ENCODE measurements at regions not wholly inside any gene's neighbourhood (a gene's known extent, or its start where the extent isn't known, plus 50 kb on each side); places are given as distances from the start of the nearest gene placed in this dataset.
A peak's percentile ranks its signal among the peaks of the same experiment; 100 is the strongest.

DNA sequence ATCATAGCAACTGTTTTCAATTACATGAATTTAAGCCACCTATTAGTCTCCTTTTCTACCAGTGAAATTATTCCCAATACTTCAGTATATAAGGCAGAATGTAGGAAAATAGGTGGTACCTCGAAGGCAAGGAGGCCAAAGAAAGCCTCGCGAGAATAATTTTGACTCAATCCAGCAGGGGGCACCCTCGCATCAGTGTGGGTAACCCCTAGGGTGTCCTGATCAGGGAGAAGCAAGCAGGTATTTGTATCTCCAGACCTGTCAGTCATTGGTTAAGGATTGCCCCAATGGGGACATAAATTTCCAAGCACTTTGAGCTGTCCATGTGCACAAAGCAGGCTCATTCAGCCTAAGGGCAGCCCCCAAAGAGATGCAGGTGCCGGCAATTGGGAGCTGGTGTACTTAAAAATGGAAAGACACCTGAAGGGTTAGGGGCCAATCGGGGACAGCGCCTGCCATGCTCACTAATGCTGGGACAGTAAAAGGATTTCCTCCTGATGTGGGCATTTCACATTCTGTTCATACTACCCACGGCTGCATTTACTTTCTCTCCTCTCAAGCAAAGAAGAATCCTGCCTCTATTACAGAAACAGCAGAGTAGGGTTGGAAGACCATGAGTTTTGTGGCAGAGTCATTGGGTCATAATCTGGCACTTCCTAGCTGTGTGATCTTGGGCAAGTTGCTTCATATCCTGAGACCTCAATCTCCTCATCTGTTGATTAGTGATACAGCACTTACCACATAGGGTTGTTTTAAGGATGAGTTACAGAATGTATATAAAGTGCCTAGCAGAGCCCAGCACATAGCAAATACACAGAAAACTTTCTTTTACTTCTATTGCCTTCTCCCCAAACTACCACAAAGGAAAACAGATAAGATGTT, 136.1 kb downstream of the ICOS start:
- Histone ChIP-seq H3K4me1 (ENCODE audit: control insufficient read depth, extremely low read depth, insufficient read depth, low read length) (no peaks in the 10 kb centered on the region), H3K4me2 (ENCODE audit: extremely low read depth, insufficient read depth, low read length) (no peak overlapping the region)
- TF ChIP-seq, protein P1, sequence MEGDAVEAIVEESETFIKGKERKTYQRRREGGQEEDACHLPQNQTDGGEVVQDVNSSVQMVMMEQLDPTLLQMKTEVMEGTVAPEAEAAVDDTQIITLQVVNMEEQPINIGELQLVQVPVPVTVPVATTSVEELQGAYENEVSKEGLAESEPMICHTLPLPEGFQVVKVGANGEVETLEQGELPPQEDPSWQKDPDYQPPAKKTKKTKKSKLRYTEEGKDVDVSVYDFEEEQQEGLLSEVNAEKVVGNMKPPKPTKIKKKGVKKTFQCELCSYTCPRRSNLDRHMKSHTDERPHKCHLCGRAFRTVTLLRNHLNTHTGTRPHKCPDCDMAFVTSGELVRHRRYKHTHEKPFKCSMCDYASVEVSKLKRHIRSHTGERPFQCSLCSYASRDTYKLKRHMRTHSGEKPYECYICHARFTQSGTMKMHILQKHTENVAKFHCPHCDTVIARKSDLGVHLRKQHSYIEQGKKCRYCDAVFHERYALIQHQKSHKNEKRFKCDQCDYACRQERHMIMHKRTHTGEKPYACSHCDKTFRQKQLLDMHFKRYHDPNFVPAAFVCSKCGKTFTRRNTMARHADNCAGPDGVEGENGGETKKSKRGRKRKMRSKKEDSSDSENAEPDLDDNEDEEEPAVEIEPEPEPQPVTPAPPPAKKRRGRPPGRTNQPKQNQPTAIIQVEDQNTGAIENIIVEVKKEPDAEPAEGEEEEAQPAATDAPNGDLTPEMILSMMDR (conservative IDR thresholded peaks at IDR 0.05 in 1 of 2, IDR thresholded peaks at IDR 0.05 in 1 of 2; ENCODE audit: low read depth in 1 of 2, low read length in 2 of 2) = peak; percentile 30 to 47
- TF ChIP-seq EZH2 (IDR thresholded peaks at IDR 0.05; ENCODE audit: low read length, missing control alignments) = no peak

DNA sequence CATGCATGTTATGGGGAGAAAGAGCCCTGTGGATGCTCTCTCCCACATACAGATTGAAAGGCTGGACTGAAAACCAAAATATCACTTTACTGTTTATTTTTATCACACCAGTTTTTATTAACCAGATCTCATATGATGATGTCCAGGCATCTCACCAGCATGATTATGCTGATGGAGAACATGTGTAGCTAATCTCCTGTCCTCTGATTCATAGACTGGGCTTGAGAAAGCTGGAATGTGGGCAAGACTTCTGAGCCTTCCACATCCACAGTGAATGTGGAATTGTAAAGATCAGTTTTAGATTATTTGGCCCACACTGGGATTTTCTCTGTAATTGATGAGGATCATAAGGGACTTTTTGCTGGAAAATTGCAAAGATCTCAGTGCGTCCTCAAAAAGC, 137.9 kb downstream of the ICOS start:
- TF ChIP-seq EZH2 (IDR thresholded peaks at IDR 0.05; ENCODE audit: low read length, missing control alignments) = no peak
- TF ChIP-seq, protein P1 (conservative IDR thresholded peaks at IDR 0.05 in 1 of 2, IDR thresholded peaks at IDR 0.05 in 1 of 2; ENCODE audit: low read depth in 1 of 2, low read length in 2 of 2) = no peak
- Histone ChIP-seq H3K4me3 (replicated peaks in 1 of 4; ENCODE audit: control extremely low read depth in 1 of 4, insufficient read depth in 1 of 4, low read depth in 3 of 4, low read length in 4 of 4) (no peak overlapping the region), H3K4me1 (ENCODE audit: control insufficient read depth, extremely low read depth, insufficient read depth, low read length) (no peaks in the 10 kb centered on the region), H3K9ac (ENCODE audit: insufficient read depth, low read length) (no peak overlapping the region), H3K27ac (ENCODE audit: insufficient read depth, low read length) (no peak overlapping the region), H3K4me2 (ENCODE audit: extremely low read depth, insufficient read depth, low read length) (no peak overlapping the region), H2AFZ (ENCODE audit: low read length) (no peak overlapping the region), H3K79me2 (ENCODE audit: control insufficient read depth, insufficient read depth, low read length) (no peaks in the 10 kb centered on the region), H3K9me3 (ENCODE audit: control insufficient read depth, insufficient read depth, low read depth, low read length) (no peaks in the 10 kb centered on the region), H3K36me3 (ENCODE audit: control insufficient read depth, insufficient read depth, low read length) (no peaks in the 10 kb centered on the region), H4K20me1 (ENCODE audit: control insufficient read depth, extremely low read depth, insufficient read depth, low read length) (no peaks in the 10 kb centered on the region), H3K27me3 (ENCODE audit: control insufficient read depth, insufficient read depth, low read length) (no peaks in the 10 kb centered on the region)
- peak in 1 of 2 donors; percentile 58 for DNase-seq (ENCODE audit: low read depth in 2 of 2)

More for the DNA sequence above, 136.1 kb downstream of the ICOS start:
- no peak overlapping the region for H3K4me3 ChIP-seq (replicated peaks in 1 of 4; ENCODE audit: control extremely low read depth in 1 of 4, insufficient read depth in 1 of 4, low read depth in 3 of 4, low read length in 4 of 4)
- no peaks in the 10 kb centered on the region for H3K79me2 ChIP-seq (ENCODE audit: control insufficient read depth, insufficient read depth, low read length)
- H3K36me3 ChIP-seq (ENCODE audit: control insufficient read depth, insufficient read depth, low read length) = no peaks in the 10 kb centered on the region
- DNase-seq (ENCODE audit: low read depth in 2 of 2) = no peak
- no peaks in the 10 kb centered on the region for H3K27me3 ChIP-seq (ENCODE audit: control insufficient read depth, insufficient read depth, low read length)
- no peaks in the 10 kb centered on the region for H4K20me1 ChIP-seq (ENCODE audit: control insufficient read depth, extremely low read depth, insufficient read depth, low read length)
- H3K9ac ChIP-seq (ENCODE audit: insufficient read depth, low read length) = no peak overlapping the region
- no peak overlapping the region for H2AFZ ChIP-seq (ENCODE audit: low read length)
- H3K27ac ChIP-seq (ENCODE audit: insufficient read depth, low read length) = no peak overlapping the region
- no peaks in the 10 kb centered on the region for H3K9me3 ChIP-seq (ENCODE audit: control insufficient read depth, insufficient read depth, low read depth, low read length)

DNA sequence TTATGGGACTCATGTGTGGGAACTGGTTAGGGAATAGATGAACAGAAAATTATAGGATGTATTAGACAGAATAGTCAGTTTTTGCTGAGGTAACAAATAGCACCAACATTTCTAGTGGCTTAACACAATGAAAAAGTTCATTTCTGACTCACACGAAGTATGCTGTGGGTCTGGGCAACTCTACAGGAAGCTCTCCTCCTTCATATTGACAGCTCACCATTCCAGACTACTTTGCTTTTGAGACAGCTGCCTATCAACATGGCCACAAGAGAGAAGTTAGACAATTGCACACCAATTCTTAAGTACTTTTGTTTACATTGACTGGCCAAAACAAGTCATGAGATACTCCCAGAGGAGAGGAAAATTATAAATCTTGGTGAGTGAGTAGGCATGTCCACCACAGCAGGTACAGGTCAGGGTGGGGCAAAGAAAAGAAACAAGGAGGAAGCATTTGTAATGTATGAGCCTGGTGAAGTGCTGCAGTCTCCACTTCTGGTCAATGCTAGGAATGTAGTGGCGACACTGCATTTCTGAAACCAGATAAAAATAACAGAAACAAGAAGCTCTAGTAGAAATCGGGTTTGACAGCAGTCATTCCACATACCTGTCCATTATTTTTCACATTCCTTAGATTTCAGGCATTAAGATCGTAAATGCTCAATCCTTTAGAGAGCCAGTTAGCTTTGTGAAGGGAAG, 141.6 kb downstream of the ICOS start:
- Histone ChIP-seq H3K27ac (ENCODE audit: insufficient read depth, low read length) (no peak overlapping the region), H3K79me2 (ENCODE audit: control insufficient read depth, insufficient read depth, low read length) (no peaks in the 10 kb centered on the region), H4K20me1 (ENCODE audit: control insufficient read depth, extremely low read depth, insufficient read depth, low read length) (no peaks in the 10 kb centered on the region), H3K27me3 (ENCODE audit: control insufficient read depth, insufficient read depth, low read length) (no peaks in the 10 kb centered on the region), H3K4me2 (ENCODE audit: extremely low read depth, insufficient read depth, low read length) (no peak overlapping the region), H3K4me1 (ENCODE audit: control insufficient read depth, extremely low read depth, insufficient read depth, low read length) (no peaks in the 10 kb centered on the region), H3K9me3 (ENCODE audit: control insufficient read depth, insufficient read depth, low read depth, low read length) (no peaks in the 10 kb centered on the region), H3K4me3 (replicated peaks in 1 of 4; ENCODE audit: control extremely low read depth in 1 of 4, insufficient read depth in 1 of 4, low read depth in 3 of 4, low read length in 4 of 4) (no peak overlapping the region), H2AFZ (ENCODE audit: low read length) (no peak overlapping the region), H3K36me3 (ENCODE audit: control insufficient read depth, insufficient read depth, low read length) (no peaks in the 10 kb centered on the region), H3K9ac (ENCODE audit: insufficient read depth, low read length) (no peak overlapping the region)
- no peak for TF ChIP-seq EZH2 (IDR thresholded peaks at IDR 0.05; ENCODE audit: low read length, missing control alignments)
- TF ChIP-seq, protein P1 (conservative IDR thresholded peaks at IDR 0.05 in 1 of 2, IDR thresholded peaks at IDR 0.05 in 1 of 2; ENCODE audit: low read depth in 1 of 2, low read length in 2 of 2) = no peak
- DNase-seq (ENCODE audit: low read depth in 2 of 2) = no peak
